Neuronal stem cell (in vitro differentiated cells): ENCODE measurements at regions not wholly inside any gene's neighbourhood (a gene's known extent, or its start where the extent isn't known, plus 50 kb on each side); places are given as distances from the start of the nearest gene placed in this dataset.

Experiments
- DNase-seq: peaks from one replicate; pipeline ENCODE4 v3.0.0-alpha.2; 2013; ENCODE audit warnings: low spot score
- H2AFZ ChIP-seq: one replicate; pipeline ENCODE4 v1.6.1; 2013; ENCODE audit warnings: mild to moderate bottlenecking, low read length, inconsistent platforms
- H2AK5ac ChIP-seq: 2 replicates; pipeline ENCODE4 v1.6.1; 2013; ENCODE audit warnings: low read depth, mild to moderate bottlenecking, inconsistent platforms, low read length, moderate library complexity, mixed read lengths
- H2BK120ac ChIP-seq: 2 replicates; pipeline ENCODE4 v1.6.1; 2013; ENCODE audit warnings: low read depth, mild to moderate bottlenecking, inconsistent platforms, low read length, moderate library complexity, mixed read lengths
- H2BK12ac ChIP-seq: one replicate; pipeline ENCODE4 v1.6.1; 2013; ENCODE audit warnings: low read length, inconsistent platforms
- H2BK15ac ChIP-seq: 2 replicates; pipeline ENCODE4 v1.6.1; 2013; ENCODE audit warnings: mild to moderate bottlenecking, low read length, inconsistent platforms, mixed read lengths
- H2BK5ac ChIP-seq: one replicate; pipeline ENCODE4 v1.6.1; 2013; ENCODE audit warnings: inconsistent platforms, mild to moderate bottlenecking, low read length, moderate library complexity
- H3K14ac ChIP-seq: one replicate; pipeline ENCODE4 v1.6.1; 2013; ENCODE audit warnings: low read length, inconsistent platforms
- H3K18ac ChIP-seq: 2 replicates; pipeline ENCODE4 v1.6.1; 2013; ENCODE audit warnings: low read length, inconsistent platforms
- H3K23ac ChIP-seq: 2 replicates; pipeline ENCODE4 v1.6.1; 2013; ENCODE audit warnings: low read depth, mild to moderate bottlenecking, mixed read lengths, low read length, inconsistent platforms; ENCODE audit not compliant: poor library complexity
- H3K27ac ChIP-seq: replicated peaks from 3 replicates; pipeline ENCODE4 v1.5.1; 2013; ENCODE audit warnings: low read length, inconsistent platforms
- H3K27me3 ChIP-seq, 3 experiments: 2 replicates each; pipeline ENCODE4 v1.6.1; 2013; ENCODE audit warnings: low read length in 3 of 3, mild to moderate bottlenecking in 2 of 3, inconsistent platforms in 1 of 3, low read depth in 1 of 3, mixed read lengths in 1 of 3, moderate library complexity in 1 of 3; ENCODE audit not compliant: control insufficient read depth in 3 of 3, insufficient read depth in 3 of 3
- H3K36me3 ChIP-seq, 2 donors: replicated peaks in 1 of 2; 2 replicates each; pipeline ENCODE4 v1.6.1; 2013; ENCODE audit warnings: low read length in 2 of 2; ENCODE audit not compliant: control insufficient read depth in 2 of 2, insufficient read depth in 2 of 2
- H3K4ac ChIP-seq: 2 replicates; pipeline ENCODE4 v1.6.1; 2013; ENCODE audit warnings: inconsistent platforms, mild to moderate bottlenecking, low read length, moderate library complexity
- H3K4me1 ChIP-seq, 2 donors: 1 replicate in 1 of 2; 2 replicates in 1 of 2; pipeline ENCODE4 v1.6.1; 2013; ENCODE audit warnings: low read length in 2 of 2, low read depth in 1 of 2; ENCODE audit not compliant: control insufficient read depth in 2 of 2, insufficient read depth in 1 of 2
- H3K4me2 ChIP-seq: one replicate; pipeline ENCODE4 v1.6.1; 2013; ENCODE audit warnings: mild to moderate bottlenecking, low read length, inconsistent platforms; ENCODE audit not compliant: insufficient read depth, poor library complexity, severe bottlenecking
- H3K4me3 ChIP-seq, 2 donors: 2 replicates each; pipeline ENCODE4 v1.5.1; 2013; ENCODE audit warnings: low read length in 2 of 2, mild to moderate bottlenecking in 2 of 2, inconsistent platforms in 1 of 2, moderate library complexity in 1 of 2
- H3K79me1 ChIP-seq: one replicate; pipeline ENCODE4 v1.6.1; 2013; ENCODE audit warnings: low read depth, mild to moderate bottlenecking, inconsistent platforms, low read length, moderate library complexity
- H3K9ac ChIP-seq: one replicate; pipeline ENCODE4 v1.6.1; 2013; ENCODE audit warnings: mild to moderate bottlenecking, low read depth, low read length, inconsistent platforms; ENCODE audit not compliant: poor library complexity
- H3K9me3 ChIP-seq, 2 donors: replicated peaks in 1 of 2; 2 replicates each; pipeline versions ENCODE3 to v1.6.1; 2013; ENCODE audit warnings: low read length in 2 of 2, mild to moderate bottlenecking in 2 of 2, inconsistent platforms in 1 of 2, low read depth in 1 of 2, mixed read lengths in 1 of 2, moderate library complexity in 1 of 2; ENCODE audit not compliant: control insufficient read depth in 2 of 2, insufficient read depth in 1 of 2
- H4K8ac ChIP-seq: one replicate; pipeline ENCODE4 v1.6.1; 2013; ENCODE audit warnings: low read depth, mild to moderate bottlenecking, inconsistent platforms, low read length, moderate library complexity
- H4K91ac ChIP-seq: one replicate; pipeline ENCODE4 v1.6.1; 2013; ENCODE audit warnings: low read length, low read depth, mild to moderate bottlenecking, inconsistent platforms; ENCODE audit not compliant: poor library complexity
- WGBS, 2 donors: extraction: QIAGEN DNeasy Blood & Tissue Kit; methylation state at CpG; one replicate each; pipeline ENCODE4 v1.1.7; 2013; ENCODE audit warnings: missing lambda C conversion rate in 2 of 2, mixed read lengths in 1 of 2; ENCODE audit not compliant: insufficient read length in 2 of 2, insufficient replicate concordance in 1 of 2; ENCODE audit errors: extremely low coverage in 2 of 2; 5-methylcytosine and 5-hydroxymethylcytosine counted together

- no peaks in the 10 kb centered on the region for H3K9me3 ChIP-seq
- H2BK12ac ChIP-seq = no peak overlapping the region
- DNase-seq = no peak
- no peak overlapping the region for H4K8ac ChIP-seq
- WGBS, 2 donors = no CpG with 5 or more reads among the region's 3 CpGs
- H3K18ac ChIP-seq = no peak overlapping the region
- H2AK5ac ChIP-seq = no peak overlapping the region
- H3K4me2 ChIP-seq = no peak overlapping the region
- H2BK120ac ChIP-seq = no peak overlapping the region
- H2BK5ac ChIP-seq = no peak overlapping the region
- H3K23ac ChIP-seq = no peak overlapping the region
- H3K36me3 ChIP-seq = no peaks in the 10 kb centered on the region
- H3K9ac ChIP-seq = no peak overlapping the region
- no peak overlapping the region for H3K27ac ChIP-seq
- no peaks in the 10 kb centered on the region for H3K79me1 ChIP-seq
- H4K91ac ChIP-seq = no peak overlapping the region
- H3K27me3 ChIP-seq = no peaks in the 10 kb centered on the region
- H3K4me1 ChIP-seq = peaks cover 2 to 3% of the 10 kb centered on the region in 2 donors
- H3K4ac ChIP-seq = no peak overlapping the region
- H3K14ac ChIP-seq = no peak overlapping the region
- H3K4me3 ChIP-seq = no peak overlapping the region
- H2AFZ ChIP-seq = no peak overlapping the region
- H2BK15ac ChIP-seq = no peak overlapping the region
These were observed 427.7 kb upstream of the SULF2 start for GRCh38 chr20:48212806-48213509.

GRCh38 chr20:48211847-48212246, 426.6 kb upstream of the SULF2 start:
- DNase-seq = no peak
- no peak overlapping the region for H2AFZ ChIP-seq
- H3K18ac ChIP-seq = no peak overlapping the region
- H3K36me3 ChIP-seq = no peaks in the 10 kb centered on the region
- WGBS, 2 donors = no CpG with 5 or more reads among the region's 5 CpGs
- H3K9me3 ChIP-seq = no peaks in the 10 kb centered on the region
- H2BK5ac ChIP-seq = no peak overlapping the region
- H3K4me2 ChIP-seq = no peak overlapping the region
- H3K4ac ChIP-seq = no peak overlapping the region
- no peak overlapping the region for H3K9ac ChIP-seq
- no peak overlapping the region for H3K4me3 ChIP-seq
- no peak overlapping the region for H4K91ac ChIP-seq
- no peaks in the 10 kb centered on the region for H3K79me1 ChIP-seq
- no peak overlapping the region for H2BK120ac ChIP-seq
- H3K27ac ChIP-seq = no peak overlapping the region
- no peak overlapping the region for H2AK5ac ChIP-seq
- H3K27me3 ChIP-seq = peaks cover 0 to 4% (median 0%) of the 10 kb centered on the region in 3 experiments
- no peak overlapping the region for H3K23ac ChIP-seq
- H2BK15ac ChIP-seq = no peak overlapping the region
- H4K8ac ChIP-seq = no peak overlapping the region
- no peak overlapping the region for H2BK12ac ChIP-seq
- no peak overlapping the region for H3K14ac ChIP-seq
- peaks cover 2 to 3% of the 10 kb centered on the region in 2 donors for H3K4me1 ChIP-seq

- Histone ChIP-seq H2BK5ac (no peak overlapping the region), H4K91ac (no peak overlapping the region), H3K4me1 (peaks cover 2 to 3% of the 10 kb centered on the region in 2 donors), H2BK120ac (no peak overlapping the region), H3K4me2 (no peak overlapping the region), H3K14ac (no peak overlapping the region), H2BK12ac (no peak overlapping the region), H3K18ac (no peak overlapping the region), H3K27me3 (peaks cover 0 to 9% (median 0%) of the 10 kb centered on the region in 3 experiments), H3K27ac (no peak overlapping the region), H2AFZ (no peak overlapping the region), H2AK5ac (peak overlapping the region; percentile 0), H3K9ac (no peak overlapping the region), H3K4me3 (no peak overlapping the region), H2BK15ac (no peak overlapping the region), H3K36me3 (no peaks in the 10 kb centered on the region), H3K4ac (no peak overlapping the region), H3K9me3 (no peaks in the 10 kb centered on the region), H3K23ac (no peak overlapping the region), H4K8ac (no peak overlapping the region), H3K79me1 (no peaks in the 10 kb centered on the region)
- WGBS, 2 donors = no CpG with 5 or more reads among the region's 3 CpGs
- DNase-seq = no peak
These were observed 426.0 kb upstream of the SULF2 start for GRCh38 chr20:48211238-48211637.

GRCh38 chr20:48210111-48211027, 425.1 kb upstream of the SULF2 start:
- peaks cover 5 to 8% of the 10 kb centered on the region in 2 donors for H3K4me1 ChIP-seq
- peak overlapping the region; percentile 52 for H3K23ac ChIP-seq
- no peaks in the 10 kb centered on the region for H3K36me3 ChIP-seq
- H4K8ac ChIP-seq = no peak overlapping the region
- no peak overlapping the region for H3K4me2 ChIP-seq
- DNase-seq = no peak
- H4K91ac ChIP-seq = no peak overlapping the region
- WGBS, 2 donors = no CpG with 5 or more reads among the region's 27 CpGs
- H3K9me3 ChIP-seq = no peaks in the 10 kb centered on the region
- H3K4me3 ChIP-seq = no peak overlapping the region
- H2BK5ac ChIP-seq = no peak overlapping the region
- no peak overlapping the region for H3K4ac ChIP-seq
- H2AFZ ChIP-seq = no peak overlapping the region
- H3K27me3 ChIP-seq = peaks cover 0 to 9% (median 0%) of the 10 kb centered on the region in 3 experiments
- no peak overlapping the region for H3K27ac ChIP-seq
- H2BK120ac ChIP-seq = no peak overlapping the region
- H3K18ac ChIP-seq = peak overlapping the region; percentile 75
- H3K9ac ChIP-seq = no peak overlapping the region
- peak overlapping the region; percentile 72 for H3K14ac ChIP-seq
- no peak overlapping the region for H2BK12ac ChIP-seq
- peak overlapping the region; percentile 34 for H2BK15ac ChIP-seq
- H2AK5ac ChIP-seq = peak overlapping the region; percentile 57
- H3K79me1 ChIP-seq = no peaks in the 10 kb centered on the region
